ELF-1 (cell line): ENCODE measurements at regions not wholly inside any gene's neighbourhood (a gene's known extent, or its start where the extent isn't known, plus 50 kb on each side); places are given as distances from the start of the nearest gene placed in this dataset.

Experiments used
- DNase-seq: peaks from one replicate; pipeline ENCODE4 v3.0.0-alpha.2; 2016; ENCODE audit warnings: low read depth, low spot score

- peak; percentile 67 for DNase-seq
Measured at GRCh38 chr10:125514206-125515162, 168.5 kb downstream of the TEX36 start.

GRCh38 chr10:125513429-125514182, 169.4 kb downstream of the TEX36 start:
- DNase-seq, result no peak

GRCh38 chr10:125510998-125511397, 172.0 kb downstream of the TEX36 start:
- no peak for DNase-seq

- no peak for DNase-seq
Measured at GRCh38 chr10:125505648-125506047, 177.3 kb downstream of the TEX36 start.

- no peak for DNase-seq
Measured at GRCh38 chr10:125502276-125502675, 180.7 kb downstream of the TEX36 start.

GRCh38 chr10:125495386-125495785, 187.6 kb downstream of the TEX36 start:
- no peak for DNase-seq

GRCh38 chr10:125494651-125495239, 188.2 kb downstream of the TEX36 start:
- DNase-seq, result no peak

GRCh38 chr10:125491381-125491780, 191.6 kb downstream of the TEX36 start:
- DNase-seq, result no peak

GRCh38 chr10:125489731-125490130, 193.2 kb downstream of the TEX36 start:
- no peak for DNase-seq

GRCh38 chr10:125485665-125486064, 197.3 kb downstream of the TEX36 start:
- no peak for DNase-seq

- DNase-seq, result no peak
Measured at GRCh38 chr10:125484035-125484732, 198.8 kb downstream of the TEX36 start.

GRCh38 chr10:125482637-125483036, 200.3 kb downstream of the TEX36 start:
- DNase-seq, result peak; percentile 14

- no peak for DNase-seq
Measured at GRCh38 chr10:125482108-125482507, 200.9 kb downstream of the TEX36 start.

- DNase-seq, result no peak
Measured at GRCh38 chr10:125479059-125479458, 203.9 kb downstream of the TEX36 start.

GRCh38 chr10:125475815-125476214, 207.1 kb downstream of the TEX36 start:
- no peak for DNase-seq

- DNase-seq, result no peak
Measured at GRCh38 chr10:125473143-125473793, 209.7 kb downstream of the TEX36 start.

- DNase-seq, result no peak
Measured at GRCh38 chr10:125472010-125472607, 210.9 kb downstream of the TEX36 start.

- DNase-seq, result no peak
Measured at GRCh38 chr10:125468278-125468677, 214.7 kb downstream of the TEX36 start.

GRCh38 chr10:125466685-125467084, 216.3 kb downstream of the TEX36 start:
- no peak for DNase-seq

- no peak for DNase-seq
Measured at GRCh38 chr10:125462845-125463244, 220.1 kb downstream of the TEX36 start.

GRCh38 chr10:125460326-125460725, 222.6 kb downstream of the TEX36 start:
- no peak for DNase-seq
